AG08396 (cell line): ENCODE measurements at regions not wholly inside any gene's neighbourhood (a gene's known extent, or its start where the extent isn't known, plus 50 kb on each side); places are given as distances from the start of the nearest gene placed in this dataset.

Experiments
- DNase-seq: peaks from one replicate; pipeline ENCODE4 v3.0.0; 2012; ENCODE audit warnings: low spot score, mixed read lengths

DNA sequence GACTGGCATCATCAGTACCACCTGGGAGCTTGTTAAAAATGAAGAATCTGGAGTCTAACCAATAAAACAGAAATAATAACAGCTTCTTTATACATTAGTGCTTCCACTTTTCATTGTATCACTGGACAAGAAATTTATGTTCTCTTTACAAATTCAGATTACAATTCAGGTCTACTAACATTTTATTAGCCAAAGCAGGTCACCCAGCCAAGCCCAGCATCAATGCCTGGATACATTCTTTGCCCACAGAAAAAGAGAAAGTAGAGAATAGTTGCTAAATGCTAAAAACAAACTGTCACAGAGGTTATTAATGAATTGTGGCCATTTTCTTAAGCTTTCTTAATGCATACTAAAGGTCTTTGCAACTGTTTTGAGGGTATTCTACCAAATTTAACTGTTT lies 458.3 kb downstream of the BTBD3 start:
- no peak for DNase-seq

DNA sequence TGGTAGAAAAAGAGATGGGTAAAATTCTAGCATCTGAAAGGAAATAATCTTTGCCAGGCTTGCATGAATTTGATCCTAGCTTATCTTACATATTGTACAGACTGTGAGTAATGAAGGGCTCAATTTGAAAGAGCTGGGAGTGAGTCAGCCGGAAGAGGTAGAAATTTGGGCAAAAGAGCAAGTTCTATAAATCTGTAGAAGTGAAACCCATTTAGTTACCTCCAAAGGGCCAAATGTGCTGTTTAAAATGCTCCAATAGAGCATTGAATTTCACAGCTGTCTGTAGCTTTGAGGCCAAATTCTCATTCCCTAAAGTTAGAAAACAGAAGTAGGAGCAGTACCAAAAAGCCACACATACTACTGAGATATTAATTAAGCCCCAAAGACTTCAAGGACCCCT lies 466.1 kb downstream of the BTBD3 start:
- DNase-seq, result no peak

DNA sequence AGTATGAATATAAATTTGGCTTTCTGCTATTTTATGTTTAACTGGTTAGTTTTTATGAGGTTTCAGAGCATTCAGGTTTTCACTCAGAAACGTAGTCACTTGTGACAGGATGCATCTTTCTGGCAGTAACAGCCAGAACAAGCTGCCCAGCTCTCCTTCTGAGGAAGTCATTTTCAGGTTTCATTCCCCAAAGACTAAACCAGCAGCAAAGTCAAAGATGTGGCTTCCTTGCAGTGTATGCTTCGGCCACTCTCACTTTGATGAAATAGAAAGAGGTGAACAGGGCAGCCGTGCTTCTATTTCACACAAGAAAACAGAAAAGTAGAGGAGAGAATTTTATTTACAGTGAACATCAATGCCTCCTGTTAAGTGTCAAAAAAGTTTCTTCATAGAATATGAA lies 469.1 kb downstream of the BTBD3 start:
- no peak for DNase-seq

DNA sequence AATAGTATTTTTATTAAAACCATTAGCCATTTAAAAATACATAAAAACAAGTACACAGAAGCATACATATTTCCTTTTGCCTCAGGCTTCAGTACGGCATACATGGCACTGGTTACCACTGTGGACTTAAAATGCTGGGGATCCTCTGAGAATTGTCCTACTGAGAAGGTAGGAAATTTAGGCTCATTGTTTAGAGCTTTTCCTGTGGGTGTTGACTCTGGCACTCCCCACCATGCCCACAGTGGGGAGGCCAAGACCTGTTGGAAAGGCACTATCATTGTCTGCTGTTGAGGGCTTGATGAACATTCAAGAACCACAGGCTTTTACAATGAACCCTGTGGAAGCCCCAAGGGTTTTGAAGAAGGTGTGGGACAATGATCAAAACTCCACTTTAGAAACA lies 473.4 kb downstream of the BTBD3 start:
- no peak for DNase-seq

DNA sequence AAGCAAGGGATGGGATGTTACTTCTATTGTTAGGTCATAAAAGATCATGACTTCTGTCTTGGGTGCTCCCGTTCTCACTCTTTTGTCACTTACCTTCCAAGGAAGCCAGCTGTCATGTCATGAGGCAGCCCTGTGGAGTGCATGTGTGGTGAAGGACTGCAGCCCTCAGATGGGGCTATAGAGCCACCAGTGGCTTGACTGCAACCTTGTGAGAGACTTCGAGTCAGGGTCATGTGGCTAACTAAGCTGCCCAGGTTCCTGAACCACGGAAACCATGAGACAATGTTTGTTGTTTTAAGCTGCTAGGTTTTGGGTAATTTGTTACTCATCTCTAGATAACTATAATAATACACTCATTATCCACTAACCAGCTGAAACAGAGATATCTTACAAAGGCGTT lies 477.1 kb downstream of the BTBD3 start:
- no peak for DNase-seq

DNA sequence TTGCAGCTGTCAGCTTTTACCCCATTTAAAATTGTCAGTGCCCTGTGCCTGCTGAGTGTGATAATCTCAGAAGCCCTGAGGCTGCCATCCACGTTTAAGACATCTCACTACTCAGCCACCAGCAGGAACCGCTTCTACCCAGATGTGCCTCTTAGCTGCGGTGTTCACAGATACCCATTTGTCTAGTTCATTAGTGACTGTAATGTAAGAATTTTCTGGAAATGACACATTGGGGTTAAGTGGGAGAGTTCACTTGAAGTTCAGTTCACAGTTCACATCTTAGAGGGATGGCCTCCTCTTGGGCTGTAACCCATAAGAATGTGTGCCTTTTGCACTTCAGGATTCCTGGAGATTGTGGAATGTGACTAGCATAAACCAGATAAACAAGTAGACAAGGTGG lies 477.7 kb downstream of the BTBD3 start:
- no peak for DNase-seq

DNA sequence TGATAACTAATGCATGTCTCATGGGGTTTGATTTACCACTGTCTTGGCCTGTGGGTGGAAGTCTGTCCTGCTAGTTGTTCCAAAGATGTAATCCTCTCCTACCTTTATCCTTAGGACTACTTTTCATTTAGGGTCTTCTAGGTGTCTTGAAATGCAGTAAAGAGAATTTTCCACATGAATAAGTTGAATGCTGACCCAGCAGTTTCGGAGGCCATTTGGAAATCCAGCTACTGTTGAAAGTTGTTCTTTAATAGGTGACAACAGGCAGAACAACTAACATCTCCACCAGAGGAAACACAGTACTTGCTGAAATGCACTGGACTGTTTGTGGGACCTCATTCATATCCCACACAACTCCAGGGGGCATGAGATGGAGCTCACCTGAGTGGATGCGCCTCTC lies 478.1 kb downstream of the BTBD3 start:
- DNase-seq, result no peak

DNA sequence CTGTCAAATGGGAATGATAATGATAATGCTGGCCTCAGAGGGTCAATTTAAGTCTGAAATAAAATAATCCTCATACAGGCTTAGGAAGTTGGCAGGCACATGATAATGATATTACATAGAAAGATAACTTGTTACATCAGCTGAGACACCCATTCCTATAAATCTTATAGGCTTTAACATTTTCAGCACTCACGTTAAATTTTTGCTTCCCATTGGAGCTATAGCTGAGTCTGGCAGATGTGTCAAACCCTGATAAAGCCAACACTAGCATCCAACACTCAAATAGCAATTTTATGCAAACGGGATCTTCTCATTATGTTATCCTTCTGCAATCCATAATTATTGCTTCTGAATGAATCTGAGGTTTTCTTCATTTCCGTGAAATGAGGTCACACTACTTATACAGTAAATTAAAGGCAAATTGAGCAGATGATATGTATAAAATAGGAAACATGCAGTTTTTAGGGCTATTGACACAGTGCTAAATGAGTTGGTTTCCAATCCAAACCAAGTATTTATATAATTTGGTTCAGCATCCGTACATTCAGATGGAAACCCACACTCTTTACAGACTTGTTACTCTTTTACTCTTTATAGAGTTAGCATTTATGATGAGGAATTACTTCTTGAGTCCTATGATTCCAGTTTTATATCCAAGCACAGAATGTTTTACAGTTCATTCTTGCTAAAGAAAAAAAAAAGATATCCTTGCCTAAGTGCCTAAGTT lies 481.6 kb downstream of the BTBD3 start:
- no peak for DNase-seq

DNA sequence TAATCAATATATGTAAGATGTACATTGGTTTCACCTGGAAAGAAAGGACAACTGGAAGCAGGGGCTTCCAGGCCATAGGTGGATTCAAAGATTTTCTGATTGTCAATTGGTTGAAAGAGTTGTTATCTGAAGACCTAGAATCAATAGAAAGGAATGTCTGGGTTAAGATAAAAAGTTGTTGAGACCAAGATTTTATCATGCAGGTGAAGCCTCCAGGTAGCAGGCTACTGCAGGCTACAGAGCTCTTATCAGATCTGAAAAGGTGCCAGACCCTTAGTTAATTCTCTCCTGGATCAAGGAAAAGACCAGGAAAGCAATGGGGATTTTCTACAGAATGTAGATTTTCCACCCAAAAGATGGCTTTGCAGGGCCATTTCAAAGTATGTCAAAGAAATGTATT lies 487.2 kb downstream of the BTBD3 start:
- DNase-seq, result no peak

DNA sequence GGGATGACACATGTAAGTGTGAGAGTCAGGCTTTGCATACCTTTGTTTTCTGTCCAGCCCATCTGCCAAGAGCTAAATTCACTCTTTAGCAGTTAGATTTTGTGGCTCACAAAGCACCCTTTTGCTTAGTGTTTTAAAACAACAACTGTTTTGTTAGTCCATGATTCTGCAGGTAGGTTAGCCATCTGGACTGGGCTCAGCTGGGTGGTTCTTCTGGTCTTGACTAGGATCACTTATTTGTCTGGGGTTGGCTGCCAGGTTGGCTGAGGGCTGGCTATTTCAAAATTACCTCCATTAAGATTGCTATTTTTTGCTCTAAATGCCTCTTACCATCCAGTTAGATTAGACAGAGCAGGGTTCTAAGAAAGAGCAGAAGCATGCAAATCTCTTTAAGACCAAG lies 489.3 kb downstream of the BTBD3 start:
- DNase-seq, result no peak

DNA sequence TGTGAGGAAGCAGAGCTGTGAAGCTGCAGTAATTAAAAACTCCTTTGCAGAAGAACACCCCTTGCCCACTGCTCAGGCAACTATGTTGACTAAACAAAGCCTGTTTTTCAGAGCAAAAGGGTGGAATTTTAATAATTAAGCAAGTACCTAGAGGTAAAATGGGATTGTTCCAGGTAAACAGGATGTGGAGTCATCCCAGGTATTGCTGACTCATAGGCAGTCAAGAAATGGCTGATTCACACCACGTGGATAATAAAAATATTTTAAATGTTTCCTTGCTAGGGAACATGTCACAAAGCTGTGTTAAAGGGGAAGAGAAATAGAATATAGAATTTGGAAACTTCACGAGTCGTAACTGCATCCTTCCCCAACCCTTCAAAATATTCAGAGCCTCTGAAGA lies 491.8 kb downstream of the BTBD3 start:
- no peak for DNase-seq

DNA sequence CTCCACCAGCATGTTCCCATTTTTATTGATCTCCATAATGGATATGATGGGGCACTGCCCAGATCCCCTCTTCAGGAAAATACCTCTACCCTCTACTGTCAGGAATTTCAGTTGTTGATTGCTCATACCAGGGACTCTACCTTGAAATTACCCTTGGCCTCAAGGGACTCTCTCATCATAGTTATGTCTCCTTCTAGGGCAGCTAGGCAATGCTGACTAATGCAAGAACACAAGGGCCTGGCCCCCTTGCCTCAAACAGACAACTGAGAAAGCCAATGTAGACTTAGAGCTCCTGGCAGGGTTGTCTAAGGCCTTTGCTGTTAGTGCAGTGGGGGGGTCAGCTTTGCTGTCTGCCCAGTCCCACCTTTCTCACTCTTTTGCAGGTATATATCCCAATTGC lies 493.1 kb downstream of the BTBD3 start:
- no peak for DNase-seq

DNA sequence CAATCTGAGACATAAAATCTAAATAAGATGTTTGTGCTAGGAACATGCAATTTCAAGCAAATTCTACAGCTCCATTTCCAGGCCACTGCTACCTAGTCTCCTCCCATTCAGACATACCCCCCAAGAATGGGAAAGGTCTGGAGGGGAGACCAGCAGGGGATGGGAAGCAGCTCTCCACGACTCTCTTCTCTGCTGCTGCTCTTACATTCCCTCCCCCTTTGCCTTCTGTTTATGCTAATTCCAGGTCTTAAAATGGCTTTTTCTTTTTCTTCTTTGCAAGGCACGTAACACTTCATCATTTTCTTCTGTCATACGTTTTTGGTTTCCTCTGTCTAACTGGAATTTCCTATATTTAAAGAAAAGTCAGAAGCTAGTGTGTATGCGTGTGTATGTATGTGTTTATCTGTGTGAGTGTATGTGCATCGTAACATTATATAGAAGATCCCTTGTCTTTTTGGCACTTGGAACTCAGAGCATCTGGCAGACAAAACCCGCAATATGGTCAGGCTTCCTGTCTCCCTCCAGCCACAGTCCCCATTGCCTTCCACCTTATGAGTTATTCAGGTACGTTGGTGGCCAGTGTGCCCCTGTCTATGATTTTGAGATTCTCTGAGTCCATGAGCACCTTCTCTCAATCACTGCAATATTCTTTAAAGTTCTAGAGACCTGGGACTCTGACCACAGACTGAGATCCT lies 493.7 kb downstream of the BTBD3 start:
- DNase-seq, result no peak

DNA sequence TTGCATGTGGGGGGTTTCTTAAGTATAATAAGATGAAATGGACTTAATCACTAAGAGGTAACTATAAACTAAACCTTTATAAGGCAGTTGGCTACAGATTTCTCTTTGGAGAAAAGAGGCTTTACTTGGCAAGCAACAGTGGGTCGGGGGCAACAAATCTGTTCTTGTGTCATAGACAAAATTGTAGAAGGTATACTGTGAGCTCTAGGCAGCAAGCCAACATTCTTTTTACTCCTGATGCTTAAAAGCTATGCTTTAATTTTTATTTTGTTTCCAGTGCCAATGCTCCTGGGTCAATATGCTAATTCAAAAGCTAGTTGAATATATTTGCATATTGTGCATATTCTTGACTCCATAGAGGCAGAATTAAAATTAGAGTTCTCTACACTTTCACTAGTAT lies 495.4 kb downstream of the BTBD3 start:
- DNase-seq, result no peak

DNA sequence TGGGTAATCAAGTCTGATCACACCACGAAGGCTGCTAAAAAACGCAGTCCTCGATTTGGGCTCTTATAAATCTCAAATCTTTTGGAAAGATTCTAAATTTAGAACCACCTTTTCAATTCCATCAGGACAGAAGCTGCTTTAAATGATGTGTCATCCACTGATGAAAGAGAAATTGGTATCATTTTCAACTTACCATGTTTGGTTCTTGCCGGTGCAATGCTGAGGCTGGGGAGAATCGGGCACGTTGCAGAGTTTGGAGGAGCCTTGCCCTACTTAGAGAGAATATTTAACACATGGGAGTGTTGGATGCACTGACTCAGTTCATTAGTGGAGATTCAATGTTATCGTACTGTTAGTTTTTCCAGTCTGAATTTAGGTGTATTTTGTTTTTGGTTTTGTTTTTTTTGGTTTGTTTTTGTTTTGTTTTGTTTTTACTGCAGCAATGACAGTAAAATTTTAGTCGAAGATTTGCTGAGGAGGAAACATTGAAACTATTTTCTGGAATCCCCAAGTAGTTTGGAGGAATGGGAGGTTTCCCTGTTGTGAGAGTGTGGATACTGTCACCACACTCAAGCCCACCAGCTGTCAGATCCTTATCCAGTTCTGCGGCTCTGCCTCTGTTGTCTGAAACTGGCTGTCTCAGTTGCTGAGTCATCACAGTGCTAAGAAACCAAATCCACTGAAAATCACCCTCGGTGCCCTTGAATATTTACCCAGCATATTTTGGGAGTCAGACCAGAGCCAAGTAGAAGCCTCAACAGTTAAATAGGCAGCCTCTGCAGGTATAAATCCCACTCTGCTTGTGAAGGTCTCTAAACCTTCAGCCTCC lies 497.0 kb downstream of the BTBD3 start:
- no peak for DNase-seq

DNA sequence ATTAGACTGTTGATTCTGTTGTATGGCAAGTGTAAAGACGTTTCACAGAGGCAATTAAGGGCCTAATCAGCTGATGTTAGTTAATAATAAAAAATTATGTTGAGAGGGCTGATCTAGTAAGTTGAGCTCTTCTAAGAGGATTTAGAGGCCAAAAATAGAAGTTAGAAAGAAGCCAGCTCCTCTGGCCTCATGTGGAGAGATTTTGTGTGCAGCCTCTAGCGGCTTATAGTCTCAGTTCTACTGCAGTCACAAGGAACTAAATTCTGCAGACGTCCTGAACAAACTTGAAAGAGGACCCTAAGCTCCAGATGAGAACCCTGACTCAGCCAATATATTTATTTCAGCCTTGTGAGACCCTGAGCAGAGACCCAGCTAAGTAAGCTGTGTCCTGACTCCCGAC lies 498.6 kb downstream of the BTBD3 start:
- no peak for DNase-seq

DNA sequence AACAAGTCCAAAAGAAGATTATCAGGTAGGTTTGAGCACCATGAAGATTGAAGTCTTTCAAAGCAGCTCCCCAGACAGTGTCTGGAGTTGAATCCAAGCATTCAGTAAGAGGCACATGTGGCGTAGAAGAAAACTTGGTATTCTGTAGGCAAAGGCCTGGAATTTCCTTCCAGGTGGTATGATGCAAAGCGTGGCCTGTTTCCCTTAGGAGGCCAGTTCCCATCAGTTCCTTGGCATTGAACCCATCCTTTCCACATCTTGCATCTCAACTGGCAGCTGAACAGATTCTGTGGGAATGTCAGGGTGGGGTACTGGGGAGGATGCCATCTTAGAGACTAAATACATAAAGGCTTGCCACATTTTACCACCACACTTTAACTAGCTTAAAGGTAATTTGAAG lies 516.0 kb downstream of the BTBD3 start:
- DNase-seq, result no peak

DNA sequence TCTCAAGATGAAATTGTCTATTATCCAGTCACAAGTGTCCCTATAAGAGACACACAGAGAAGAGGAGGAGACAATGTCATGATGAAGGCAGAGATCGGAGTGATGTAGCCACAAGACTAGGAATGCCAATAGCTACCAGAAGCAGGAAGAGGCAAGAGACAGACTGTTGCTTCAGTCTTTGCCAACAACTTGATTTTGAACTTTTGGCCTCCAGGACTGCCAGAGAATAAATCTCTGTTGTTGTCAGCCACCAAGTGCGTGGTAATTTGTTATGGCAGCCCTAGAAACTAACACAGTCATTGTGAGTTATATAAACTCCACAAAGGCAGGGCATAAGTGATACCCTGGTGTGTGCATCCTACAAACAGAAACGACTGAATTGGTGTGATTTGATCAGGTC lies 517.0 kb downstream of the BTBD3 start:
- DNase-seq, result no peak

DNA sequence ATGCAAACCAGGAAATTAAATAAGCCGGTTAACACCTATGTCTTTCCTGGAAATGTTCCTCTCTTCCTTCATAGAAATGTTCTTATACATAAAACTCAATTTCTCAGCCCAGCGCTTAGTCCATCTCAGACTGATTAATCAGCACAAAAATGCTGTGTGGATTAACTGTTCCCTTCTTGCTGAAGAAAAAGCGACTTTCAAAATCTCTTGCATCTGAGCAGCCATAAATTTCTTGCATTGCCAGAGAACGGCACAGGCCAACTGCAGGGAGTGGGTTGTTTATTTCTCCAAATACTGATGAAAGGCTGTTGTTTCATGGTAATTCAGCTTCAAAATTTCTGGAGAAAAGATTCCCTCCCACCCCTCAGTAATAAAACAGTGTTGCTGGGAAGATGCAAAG lies 517.6 kb downstream of the BTBD3 start:
- no peak for DNase-seq

DNA sequence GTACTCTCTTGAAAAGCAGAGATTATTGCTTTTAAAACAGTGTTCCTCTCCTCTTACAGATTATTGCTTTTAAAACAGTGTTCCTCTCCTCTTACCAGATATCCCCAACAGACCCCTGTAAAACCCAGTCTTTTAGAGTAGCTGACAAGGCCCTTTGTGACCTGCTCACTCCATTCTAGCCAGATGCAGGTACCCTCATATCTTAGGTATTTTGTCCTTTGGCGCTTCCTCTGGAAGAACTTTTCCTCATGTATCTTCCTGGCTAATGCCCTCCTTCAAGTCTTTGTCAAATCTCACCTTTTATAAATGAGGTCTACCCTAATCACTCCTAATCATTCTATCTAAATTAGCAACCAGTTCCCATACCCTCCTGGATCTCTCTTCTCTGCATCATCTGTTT lies 536.0 kb downstream of the BTBD3 start:
- no peak for DNase-seq

DNA sequence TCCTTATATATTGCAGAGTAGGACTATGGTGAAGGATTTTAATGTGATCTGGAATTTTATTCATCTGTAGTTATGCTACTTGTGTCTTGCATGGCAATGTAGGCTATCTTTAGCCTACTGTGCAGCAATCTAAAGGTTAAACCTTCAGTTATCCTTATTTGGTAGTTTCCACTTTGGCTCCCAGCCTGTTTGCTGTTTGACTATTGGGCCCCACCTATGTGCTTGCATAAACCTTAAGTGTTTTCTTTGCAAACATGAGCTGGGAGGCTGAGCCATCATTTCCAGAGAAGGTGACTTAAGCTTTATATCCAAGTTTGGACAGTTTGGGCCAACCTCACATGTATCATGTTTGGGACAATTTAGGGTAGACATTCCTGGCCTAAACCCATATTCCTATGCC lies 537.5 kb downstream of the BTBD3 start:
- DNase-seq, result no peak

DNA sequence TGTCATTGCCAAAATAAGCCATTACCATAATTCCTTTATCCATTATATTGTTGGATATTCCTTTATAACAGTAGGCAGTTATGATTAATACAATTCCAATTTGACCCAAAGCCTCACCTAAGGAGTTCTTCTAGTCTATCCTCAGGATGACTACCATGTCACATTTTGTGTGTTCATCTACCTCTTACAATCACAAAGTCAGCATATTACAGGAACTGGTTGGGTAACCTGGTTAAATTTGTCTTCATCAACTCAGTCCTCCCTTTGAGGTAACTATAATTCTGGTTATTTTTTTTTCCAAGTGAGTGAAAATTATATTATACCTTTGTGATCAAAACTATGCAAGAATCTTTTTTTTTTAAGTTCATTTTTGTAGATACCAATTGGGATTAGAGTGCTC lies 540.5 kb downstream of the BTBD3 start:
- DNase-seq, result no peak

DNA sequence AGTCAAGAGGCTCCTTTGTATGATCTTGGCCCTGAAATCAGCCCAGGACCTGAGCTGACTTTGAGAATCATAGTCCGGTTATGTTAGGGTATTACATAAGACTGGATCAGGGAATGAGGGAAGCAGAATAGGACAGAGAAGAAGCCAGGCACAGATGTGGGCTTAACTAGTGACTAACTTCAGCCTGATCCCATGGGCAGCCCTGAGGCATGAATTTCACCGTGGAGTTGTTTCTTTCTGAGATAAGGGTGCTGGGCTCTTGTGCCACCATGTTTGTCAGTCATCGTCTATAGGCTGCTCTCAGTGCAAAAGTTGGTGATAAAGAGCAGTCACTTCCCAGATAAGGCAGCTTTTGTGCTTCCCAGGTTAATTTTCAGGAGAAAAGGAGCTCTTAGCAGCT lies 544.7 kb upstream of the SPTLC3 start:
- DNase-seq, result no peak
